MM.1S (cell line): ENCODE measurements at regions not wholly inside any gene's neighbourhood (a gene's known extent, or its start where the extent isn't known, plus 50 kb on each side); places are given as distances from the start of the nearest gene placed in this dataset.

Experiments used
- DNase-seq: peaks from one replicate; pipeline ENCODE4 v3.0.0-alpha.2; 2015
- H2AFZ ChIP-seq: fragments of 300-600 bp; sonication (generic); 2 replicates; pipeline ENCODE4 v1.6.0; 2016; ENCODE audit warnings: antibody characterized with exemption, low read length
- H3F3A ChIP-seq: fragments of 300-600 bp; sonication (generic); 2 replicates; pipeline ENCODE4 v1.6.1; 2016; ENCODE audit warnings: mild to moderate bottlenecking, antibody characterized with exemption, low read length, moderate library complexity, mixed read lengths; ENCODE audit not compliant: insufficient read depth
- H3K27ac ChIP-seq: fragments of 300-600 bp; sonication (generic); 2 replicates; pipeline ENCODE4 v1.5.1; 2016; ENCODE audit warnings: mild to moderate bottlenecking, low read length
- H3K27me3 ChIP-seq: fragments of 300-600 bp; sonication (generic); replicated peaks from 2 replicates; pipeline ENCODE4 v1.6.0; 2016; ENCODE audit warnings: low read length; ENCODE audit not compliant: insufficient read depth
- H3K36me3 ChIP-seq: fragments of 300-600 bp; sonication (generic); replicated peaks from 2 replicates; pipeline ENCODE4 v1.6.1; 2016; ENCODE audit warnings: mild to moderate bottlenecking, low read length, mixed read lengths; ENCODE audit not compliant: insufficient read depth
- H3K4me1 ChIP-seq: fragments of 300-600 bp; sonication (generic); 2 replicates; pipeline ENCODE4 v1.6.1; 2016; ENCODE audit warnings: low read length, mixed read lengths
- H3K4me2 ChIP-seq: fragments of 300-600 bp; sonication (generic); 2 replicates; pipeline ENCODE4 v1.6.0; 2016; ENCODE audit warnings: low read depth, low read length
- H3K4me3 ChIP-seq: fragments of 300-600 bp; sonication (generic); 2 replicates; pipeline ENCODE4 v1.5.1; 2016; ENCODE audit warnings: low read length, mixed read lengths
- H3K79me2 ChIP-seq: fragments of 300-600 bp; sonication (generic); 2 replicates; pipeline ENCODE4 v1.6.1; 2016; ENCODE audit warnings: mixed run types, low read length, mixed read lengths
- H3K9ac ChIP-seq: fragments of 300-600 bp; sonication (generic); 2 replicates; pipeline ENCODE4 v1.6.1; 2016; ENCODE audit warnings: low read length, mixed read lengths
- H3K9me2 ChIP-seq: fragments of 300-600 bp; sonication (generic); replicated peaks from 2 replicates; pipeline ENCODE4 v1.6.1; 2016; ENCODE audit warnings: mild to moderate bottlenecking, low read length, mixed read lengths; ENCODE audit not compliant: insufficient read depth
- H3K9me3 ChIP-seq: fragments of 300-600 bp; sonication (generic); replicated peaks from 2 replicates; pipeline ENCODE4 v1.6.1; 2016; ENCODE audit warnings: mild to moderate bottlenecking, low read length, mixed read lengths; ENCODE audit not compliant: insufficient read depth
- H4K20me1 ChIP-seq: fragments of 300-600 bp; sonication (generic); 2 replicates; pipeline ENCODE4 v1.6.1; 2016; ENCODE audit warnings: mild to moderate bottlenecking, low read length, moderate library complexity, mixed read lengths; ENCODE audit not compliant: insufficient read depth
- CTCF ChIP-seq: fragments of 300-600 bp; sonication (generic); IDR thresholded peaks from 2 replicates; pipeline ENCODE4 v1.5.1; 2016; ENCODE audit warnings: antibody characterized with exemption, low read length, mixed read lengths
- EZH2 ChIP-seq: fragments of 300-600 bp; sonication (generic); optimal IDR thresholded peaks from 2 replicates; pipeline ENCODE3; 2017; ENCODE audit warnings: low read depth, mild to moderate bottlenecking, antibody characterized with exemption, low read length, mixed read lengths
- EZH2phosphoT487 ChIP-seq: fragments of 300-600 bp; sonication (generic); IDR thresholded peaks from 2 replicates; pipeline ENCODE4 v1.6.1; 2018; ENCODE audit warnings: antibody characterized with exemption, low read length

DNA sequence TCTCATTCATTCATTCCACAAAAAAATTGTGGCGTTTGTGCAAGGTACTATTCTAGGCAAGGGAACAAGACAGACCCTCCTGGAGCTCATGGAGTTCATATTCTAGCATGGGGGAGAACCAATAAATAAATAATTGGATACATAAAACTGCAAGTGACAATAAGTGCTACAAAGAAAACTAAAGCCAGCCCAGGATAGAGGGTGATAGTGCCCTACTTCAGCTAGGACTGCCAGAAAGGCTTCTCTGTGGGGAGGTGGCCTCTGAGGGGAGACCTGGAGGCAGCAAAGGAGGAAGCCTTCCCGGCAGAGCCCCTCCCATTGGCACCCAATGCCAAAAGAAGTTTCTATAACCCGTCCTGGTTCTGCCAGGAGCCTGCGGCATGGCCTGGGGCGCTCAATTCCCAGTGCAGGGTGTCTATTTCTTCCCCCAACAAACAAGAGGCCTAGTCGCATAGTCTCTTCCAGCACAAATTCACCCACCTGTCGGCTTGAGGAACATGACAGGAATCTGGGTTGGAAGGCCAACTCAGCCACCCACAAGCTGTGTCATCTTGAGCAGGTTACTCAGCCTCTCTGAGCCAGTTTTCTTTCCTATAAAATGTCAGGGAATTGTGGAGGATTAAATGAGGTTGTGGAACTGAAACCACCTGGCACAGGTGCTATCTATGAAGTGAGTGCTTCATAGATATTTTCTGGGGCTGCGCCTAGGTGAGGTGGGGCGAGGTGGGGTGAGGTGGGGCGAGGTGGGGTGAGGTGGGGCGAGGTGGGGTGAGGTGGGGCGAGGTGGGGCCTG is 94.3 kb downstream of the ZFP36L2 start:
- no peaks in the 10 kb centered on the region for H3K79me2 ChIP-seq
- DNase-seq = no peak
- peaks cover 43% of the 10 kb centered on the region for H3K4me1 ChIP-seq
- H3F3A ChIP-seq = peaks cover 40% of the 10 kb centered on the region
- peak overlapping the region; percentile 38 for H3K4me2 ChIP-seq
- peak overlapping the region; percentile 98 for H3K27ac ChIP-seq
- no peaks in the 10 kb centered on the region for H3K9me2 ChIP-seq
- TF ChIP-seq EZH2 (no peak), EZH2phosphoT487 (no peak), CTCF (no peak)
- H3K9ac ChIP-seq = peak overlapping the region; percentile 15; the same call in 1 of the 2 replicates
- H3K27me3 ChIP-seq = no peaks in the 10 kb centered on the region
- H4K20me1 ChIP-seq = no peaks in the 10 kb centered on the region
- H3K4me3 ChIP-seq = no peak overlapping the region
- H2AFZ ChIP-seq = peak overlapping the region; percentile 40
- H3K36me3 ChIP-seq = no peaks in the 10 kb centered on the region
- no peaks in the 10 kb centered on the region for H3K9me3 ChIP-seq

DNA sequence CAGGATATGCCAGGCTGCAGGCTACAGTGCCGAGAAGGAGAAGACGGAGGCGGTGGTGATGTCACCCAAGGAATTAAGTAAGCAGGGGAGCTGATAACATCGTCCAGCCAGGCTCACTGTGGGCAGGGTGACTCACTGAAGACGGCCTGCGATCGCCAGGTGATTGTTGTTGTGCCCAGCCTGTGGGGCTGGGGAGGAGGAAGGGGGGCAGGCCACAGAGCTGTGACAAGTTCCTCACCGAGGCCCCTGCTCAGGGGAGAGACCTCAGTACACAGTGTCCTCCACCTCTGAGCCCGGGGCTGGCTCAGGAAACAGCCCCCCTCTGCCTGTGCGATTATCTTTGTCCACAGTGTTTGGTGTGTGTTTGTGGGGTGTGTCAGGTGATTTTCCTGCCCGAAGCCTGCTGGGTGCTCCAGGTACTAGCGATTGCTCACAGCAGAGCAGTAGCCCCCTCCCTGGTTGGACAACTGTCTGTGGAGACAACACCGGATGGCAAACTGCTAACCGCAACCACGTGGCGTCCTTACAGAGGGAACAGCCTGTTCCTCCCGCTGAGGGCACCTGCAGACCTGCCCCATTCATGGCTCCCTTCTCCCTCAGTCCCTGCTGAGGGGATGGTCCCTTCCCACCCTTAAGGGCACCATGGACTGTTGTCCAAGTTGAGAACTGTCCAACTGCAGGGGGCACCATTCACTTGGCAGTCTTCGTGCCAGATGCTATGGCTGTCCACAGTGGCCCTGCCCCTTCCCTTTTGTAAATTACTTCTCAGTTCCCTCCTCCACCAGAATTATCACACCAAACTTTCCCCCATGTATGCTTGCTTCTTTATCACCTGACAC is 95.1 kb downstream of the ZFP36L2 start:
- Histone ChIP-seq H3K9me3 (no peaks in the 10 kb centered on the region), H3K4me3 (no peak overlapping the region; the same call in 1 of the 2 replicates), H3F3A (peaks cover 40% of the 10 kb centered on the region), H3K27me3 (no peaks in the 10 kb centered on the region), H3K36me3 (no peaks in the 10 kb centered on the region), H3K9me2 (no peaks in the 10 kb centered on the region), H3K4me2 (peak overlapping the region; percentile 38), H3K4me1 (peaks cover 43% of the 10 kb centered on the region), H3K79me2 (no peaks in the 10 kb centered on the region), H4K20me1 (no peaks in the 10 kb centered on the region), H2AFZ (peak overlapping the region; percentile 40), H3K27ac (peak overlapping the region; percentile 98), H3K9ac (peak overlapping the region; percentile 15; the same call in 1 of the 2 replicates)
- peak; percentile 95 for DNase-seq
- peak; percentile 60 for TF ChIP-seq CTCF
- TF ChIP-seq EZH2 = no peak

- no peaks in the 10 kb centered on the region for H3K36me3 ChIP-seq
- TF ChIP-seq EZH2phosphoT487 (no peak), CTCF (no peak), EZH2 (no peak)
- no peak overlapping the region for H2AFZ ChIP-seq
- no peaks in the 10 kb centered on the region for H4K20me1 ChIP-seq
- no peaks in the 10 kb centered on the region for H3K79me2 ChIP-seq
- no peak overlapping the region for H3K4me3 ChIP-seq
- DNase-seq = no peak
- H3K4me2 ChIP-seq = no peak overlapping the region
- H3K9me3 ChIP-seq = no peaks in the 10 kb centered on the region
- no peaks in the 10 kb centered on the region for H3K27me3 ChIP-seq
- H3F3A ChIP-seq = peaks cover 40% of the 10 kb centered on the region
- H3K9me2 ChIP-seq = no peaks in the 10 kb centered on the region
- H3K27ac ChIP-seq = no peak overlapping the region
- no peak overlapping the region for H3K9ac ChIP-seq
- peaks cover 43% of the 10 kb centered on the region for H3K4me1 ChIP-seq
These were observed 95.9 kb downstream of the ZFP36L2 start for GRCh38 chr2:43130548-43130875.
